Vagina (tissue), 2 donors: ENCODE measurements at regions not wholly inside any gene's neighbourhood (a gene's known extent, or its start where the extent isn't known, plus 50 kb on each side); places are given as distances from the start of the nearest gene placed in this dataset.

Experiments used
- CTCF ChIP-seq, 3 experiments: fragments of 450-650 bp in 2 of 3; fragments of 200-600 bp in 1 of 3; sonication (generic) in 1 of 3; IDR thresholded peaks; one replicate each; pipeline ENCODE4 v1.5.1; 2017 to 2019; ENCODE audit warnings: antibody characterized with exemption in 3 of 3, mild to moderate bottlenecking in 2 of 3, moderate library complexity in 2 of 3
- POLR2A ChIP-seq, 2 donors: fragments of 450-650 bp; IDR thresholded peaks; one replicate each; pipeline ENCODE4 v1.6.1; 2017; ENCODE audit warnings: antibody characterized with exemption in 2 of 2, mild to moderate bottlenecking in 2 of 2, moderate library complexity in 2 of 2

DNA sequence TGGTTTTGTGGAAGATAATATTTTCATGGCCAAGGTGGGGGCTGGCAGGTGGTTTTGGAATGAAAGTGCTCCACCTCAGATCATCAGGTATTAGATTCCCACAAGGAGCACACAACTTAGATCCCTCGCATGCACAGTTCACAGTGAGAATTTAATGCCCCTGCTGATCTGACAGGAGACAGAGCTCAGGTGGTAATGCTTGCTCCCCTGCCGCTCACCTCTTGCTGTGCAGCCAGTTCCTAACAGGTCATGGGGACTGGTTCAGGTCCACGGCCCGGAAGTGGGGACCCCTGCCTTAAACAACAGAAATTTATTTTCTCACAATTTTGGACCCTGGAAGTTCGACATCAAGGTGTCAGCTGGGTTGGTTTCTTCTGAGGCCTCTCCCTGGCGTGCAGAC lies 668.7 kb upstream of the ZNF608 start:
- TF ChIP-seq CTCF (IDR thresholded peaks at IDR 0.05): no peak
- no peak for TF ChIP-seq POLR2A (IDR thresholded peaks at IDR 0.05)
